GM23338 (cell line): ENCODE measurements at regions not wholly inside any gene's neighbourhood (a gene's known extent, or its start where the extent isn't known, plus 50 kb on each side); places are given as distances from the start of the nearest gene placed in this dataset.

Source experiments
- ATAC-seq: fragments of 200-7000 bp; cut with Tn5 transposase; 3 replicates; pipeline ENCODE4 v1.9.1; 2020
- DNase-seq: peaks from one replicate; pipeline ENCODE4 v3.0.0-alpha.2; 2015; ENCODE audit warnings: low spot score
- H2AFZ ChIP-seq: fragments of 200-600 bp; sonication (generic); 2 replicates; pipeline ENCODE4 v1.8.0; 2016; ENCODE audit warnings: antibody characterized with exemption, mild to moderate bottlenecking, moderate library complexity
- H3F3A ChIP-seq: fragments of 200-600 bp; sonication (generic); replicated peaks from 2 replicates; pipeline ENCODE4 v1.8.0; 2017; ENCODE audit warnings: antibody characterized with exemption, mixed run types, low read depth
- H3K27ac ChIP-seq: fragments of 200-600 bp; sonication (generic); 2 replicates; pipeline ENCODE4 v1.6.1; 2016; ENCODE audit warnings: low read depth
- H3K27me3 ChIP-seq: fragments of 200-600 bp; sonication (generic); 2 replicates; pipeline ENCODE4 v1.8.0; 2016; ENCODE audit warnings: mild to moderate bottlenecking, mixed run types, moderate library complexity; ENCODE audit not compliant: insufficient read depth
- H3K36me3 ChIP-seq: fragments of 200-600 bp; sonication (generic); 2 replicates; pipeline ENCODE4 v1.8.0; 2016; ENCODE audit warnings: mild to moderate bottlenecking; ENCODE audit not compliant: insufficient read depth
- H3K4me1 ChIP-seq: fragments of 200-600 bp; sonication (generic); 2 replicates; pipeline ENCODE4 v1.8.0; 2016; ENCODE audit warnings: mild to moderate bottlenecking, moderate library complexity; ENCODE audit not compliant: insufficient read depth
- H3K4me2 ChIP-seq: fragments of 200-600 bp; sonication (generic); 2 replicates; pipeline ENCODE4 v1.7.1; 2017; ENCODE audit warnings: mixed run types
- H3K4me3 ChIP-seq: fragments of 200-600 bp; sonication (generic); 2 replicates; pipeline ENCODE4 v1.6.1; 2016; ENCODE audit warnings: mixed run types
- H3K79me2 ChIP-seq: fragments of 200-600 bp; sonication (generic); replicated peaks from 2 replicates; pipeline ENCODE4 v1.8.0; 2017; ENCODE audit warnings: mild to moderate bottlenecking; ENCODE audit not compliant: insufficient read depth
- H3K9me2 ChIP-seq: fragments of 200-600 bp; sonication (generic); 2 replicates; pipeline ENCODE4 v1.8.0; 2017; ENCODE audit not compliant: insufficient read depth
- H4K20me1 ChIP-seq: fragments of 200-600 bp; sonication (generic); replicated peaks from 2 replicates; pipeline ENCODE4 v1.8.0; 2017; ENCODE audit warnings: mild to moderate bottlenecking; ENCODE audit not compliant: insufficient read depth
- H3K27ac Mint-ChIP-seq: 2 replicates; pipeline ENCODE4 v1.8.0; 2020; ENCODE audit warnings: inconsistent platforms, mild to moderate bottlenecking, moderate library complexity, mixed read lengths
- H3K27me3 Mint-ChIP-seq: 3 replicates; pipeline ENCODE4 v1.8.0; 2022; ENCODE audit warnings: low read depth, mild to moderate bottlenecking, moderate library complexity, mixed read lengths, inconsistent platforms; ENCODE audit not compliant: insufficient read depth, poor library complexity
- H3K36me3 Mint-ChIP-seq: 3 replicates; pipeline ENCODE4 v1.8.0; 2021; ENCODE audit warnings: low read depth, mild to moderate bottlenecking, inconsistent platforms, moderate library complexity, mixed read lengths
- H3K4me1 Mint-ChIP-seq: 3 replicates; pipeline ENCODE4 v1.8.0; 2020; ENCODE audit warnings: mild to moderate bottlenecking, inconsistent platforms, mixed read lengths
- H3K4me3 Mint-ChIP-seq: 3 replicates; pipeline ENCODE4 v1.8.0; 2021; ENCODE audit warnings: moderate library complexity, mild to moderate bottlenecking, inconsistent platforms, mixed read lengths
- H3K9me3 Mint-ChIP-seq: 3 replicates; pipeline ENCODE4 v1.8.0; 2020; ENCODE audit warnings: moderate library complexity, mild to moderate bottlenecking, inconsistent platforms, mixed read lengths
- CREB1 ChIP-seq: fragments of 250-450 bp; sonication (Bioruptor Pico); IDR thresholded peaks from 2 replicates; pipeline ENCODE4 v1.5.0; 2020; ENCODE audit warnings: low read depth, mild to moderate bottlenecking, moderate library complexity
- CTCF ChIP-seq, 2 experiments: fragments of 200-600 bp in 1 of 2; sonication (generic) in 1 of 2; conservative IDR thresholded peaks; 2 replicates each; pipeline versions ENCODE4 v1.5.1 to v1.6.1; 2016 to 2017; ENCODE audit warnings: antibody characterized with exemption in 2 of 2, low read depth in 2 of 2, mild to moderate bottlenecking in 2 of 2, moderate library complexity in 1 of 2
- ETS1 ChIP-seq: IDR thresholded peaks from 2 replicates; pipeline ENCODE4 v1.6.1; 2016; ENCODE audit warnings: antibody characterized with exemption
- EZH2 ChIP-seq: fragments of 200-600 bp; sonication (generic); IDR thresholded peaks from one replicate; pipeline ENCODE4 v1.8.0; 2017; ENCODE audit warnings: antibody characterized with exemption, mild to moderate bottlenecking, low read depth; ENCODE audit not compliant: unreplicated experiment
- EZH2phosphoT487 ChIP-seq: fragments of 200-600 bp; sonication (generic); IDR thresholded peaks from one replicate; pipeline ENCODE4 v1.8.1; 2018; ENCODE audit warnings: antibody characterized with exemption; ENCODE audit not compliant: unreplicated experiment
- JUNB ChIP-seq: IDR thresholded peaks from one replicate; pipeline ENCODE4 v1.6.1; 2016; ENCODE audit warnings: antibody characterized with exemption; ENCODE audit not compliant: unreplicated experiment
- NANOG ChIP-seq: IDR thresholded peaks from 2 replicates; pipeline ENCODE4 v1.6.1; 2016; ENCODE audit warnings: antibody characterized with exemption, borderline replicate concordance
- POLR2AphosphoS5 ChIP-seq: IDR thresholded peaks from 2 replicates; pipeline ENCODE4 v1.6.1; 2016; ENCODE audit warnings: antibody characterized with exemption, low read depth
- REST ChIP-seq: IDR thresholded peaks from one replicate; pipeline ENCODE4 v1.6.1; 2018; ENCODE audit warnings: antibody characterized with exemption; ENCODE audit not compliant: unreplicated experiment
- STAT1 ChIP-seq: IDR thresholded peaks from one replicate; pipeline ENCODE4 v1.6.1; 2016; ENCODE audit warnings: antibody characterized with exemption; ENCODE audit not compliant: unreplicated experiment
- ZNF114 ChIP-seq: fragments of 250-450 bp; sonication (Bioruptor Pico); IDR thresholded peaks from 2 replicates; pipeline ENCODE4 v1.5.0; 2020; ENCODE audit warnings: mild to moderate bottlenecking, moderate library complexity
- ZNF331 ChIP-seq: fragments of 250-450 bp; sonication (Bioruptor Pico); IDR thresholded peaks from 2 replicates; pipeline ENCODE4 v1.5.0; 2020; ENCODE audit warnings: low read depth, mild to moderate bottlenecking, moderate library complexity
- ZNF462 ChIP-seq: fragments of 250-450 bp; sonication (Bioruptor Pico); IDR thresholded peaks from 2 replicates; pipeline ENCODE4 v1.5.0; 2020; ENCODE audit warnings: mild to moderate bottlenecking, moderate library complexity

- Mint-ChIP-seq H3K4me1 (peaks cover 19% of the 10 kb centered on the region), H3K36me3 (no peaks in the 10 kb centered on the region), H3K9me3 (no peaks in the 10 kb centered on the region), H3K4me3 (no peak overlapping the region), H3K27me3 (peaks cover 2% of the 10 kb centered on the region), H3K27ac (no peak overlapping the region)
- Histone ChIP-seq H3K27ac (no peak overlapping the region), H3K4me1 (peaks cover 6% of the 10 kb centered on the region; the same call in 1 of the 2 replicates), H3K79me2 (no peaks in the 10 kb centered on the region), H3K9me2 (no peaks in the 10 kb centered on the region; the same call in 1 of the 2 replicates), H3F3A (no peaks in the 10 kb centered on the region), H3K4me3 (no peak overlapping the region), H3K4me2 (no peak overlapping the region), H3K36me3 (no peaks in the 10 kb centered on the region), H3K27me3 (no peaks in the 10 kb centered on the region), H4K20me1 (no peaks in the 10 kb centered on the region), H2AFZ (no peak overlapping the region)
- DNase-seq (no peak), ATAC-seq (no peak)
- TF ChIP-seq JUNB: no peak
- TF ChIP-seq CREB1: no peak
- no peak for TF ChIP-seq STAT1
- no peak for TF ChIP-seq EZH2phosphoT487
- TF ChIP-seq ZNF462: no peak
- no peak for TF ChIP-seq EZH2
- no peak for TF ChIP-seq NANOG
- TF ChIP-seq REST: no peak
- TF ChIP-seq ZNF114 (CRISPR knock-in tag): no peak
- TF ChIP-seq ZNF331 (CRISPR knock-in tag): no peak
- TF ChIP-seq CTCF (conservative IDR thresholded peaks at IDR 0.05; ENCODE audit: low read depth in 2 of 2): no peak
- no peak for TF ChIP-seq POLR2AphosphoS5
- TF ChIP-seq ETS1: no peak
Observed at GRCh38 chr3:124386996-124387595, 343.2 kb upstream of the UMPS start.
